Activated naive CD4-positive, alpha-beta T cell treated with anti-CD3 and anti-CD28 coated beads for 36 hours (primary cell): ENCODE measurements at regions not wholly inside any gene's neighbourhood (a gene's known extent, or its start where the extent isn't known, plus 50 kb on each side); places are given as distances from the start of the nearest gene placed in this dataset.

ENCODE experiments used
- CTCF ChIA-PET: fragments of 350-600 bp; sonication (Branson Sonifier 250); formaldehyde crosslinking; loops from one replicate; lab custom pipeline; 2021; ENCODE audit warnings: antibody characterized with exemption; lab: Charles Lee
- DNase-seq: peaks from one replicate; pipeline ENCODE4 v3.0.0-alpha.2; 2020
- H3K27ac Mint-ChIP-seq: one replicate; pipeline ENCODE4 v1.8.0; 2021; ENCODE audit warnings: mild to moderate bottlenecking, mixed read lengths
- H3K27me3 Mint-ChIP-seq: one replicate; pipeline ENCODE4 v1.8.0; 2021; ENCODE audit warnings: low read depth, mixed read lengths
- H3K36me3 Mint-ChIP-seq: one replicate; pipeline ENCODE4 v1.8.0; 2021; ENCODE audit warnings: low read depth, mixed read lengths
- H3K4me1 Mint-ChIP-seq: one replicate; pipeline ENCODE4 v1.8.0; 2021; ENCODE audit warnings: low read depth, mixed read lengths
- H3K4me3 Mint-ChIP-seq: one replicate; pipeline ENCODE4 v1.8.0; 2021; ENCODE audit warnings: mild to moderate bottlenecking, moderate library complexity, mixed read lengths
- H3K9me3 Mint-ChIP-seq: one replicate; pipeline ENCODE4 v1.8.0; 2021; ENCODE audit warnings: mixed read lengths
- intact Hi-C: fragments of 100-400 bp; cut with micrococcal nuclease; formaldehyde crosslinking; loops from one replicate; pipeline ENCODE4 v1.15.1; 2023

- Mint-ChIP-seq H3K9me3 (no peaks in the 10 kb centered on the region), H3K4me3 (no peak overlapping the region), H3K27me3 (peaks cover 12% of the 10 kb centered on the region), H3K4me1 (no peaks in the 10 kb centered on the region), H3K36me3 (no peaks in the 10 kb centered on the region), H3K27ac (no peak overlapping the region)
- intact Hi-C loops, result no loop called here
- no peak for DNase-seq
- CTCF ChIA-PET, result no interaction called here
Measured at GRCh38 chr18:57202881-57203280, 56.0 kb downstream of the BOD1L2 start.

- Mint-ChIP-seq H3K36me3 (no peaks in the 10 kb centered on the region), H3K9me3 (no peaks in the 10 kb centered on the region), H3K27ac (no peak overlapping the region), H3K4me1 (peaks cover 10% of the 10 kb centered on the region), H3K27me3 (peaks cover 29% of the 10 kb centered on the region), H3K4me3 (no peak overlapping the region)
- intact Hi-C loops, result no loop called here
- CTCF ChIA-PET, result no interaction called here
- no peak for DNase-seq
Measured at GRCh38 chr18:57205641-57206040, 58.8 kb downstream of the BOD1L2 start.

- Mint-ChIP-seq H3K27me3 (peaks cover 35% of the 10 kb centered on the region), H3K4me3 (no peak overlapping the region)
Measured at GRCh38 chr18:57207124-57207916, 60.4 kb downstream of the BOD1L2 start.

GRCh38 chr18:57208047-57208446 is 61.2 kb downstream of the BOD1L2 start:
- Mint-ChIP-seq H3K4me1 (peaks cover 10% of the 10 kb centered on the region), H3K27me3 (peaks cover 38% of the 10 kb centered on the region), H3K27ac (no peak overlapping the region), H3K4me3 (no peak overlapping the region), H3K36me3 (no peaks in the 10 kb centered on the region), H3K9me3 (no peaks in the 10 kb centered on the region)
- intact Hi-C loops, result no loop called here
- no peak for DNase-seq
- CTCF ChIA-PET, result no interaction called here

More at GRCh38 chr18:57207124-57207916, 60.4 kb downstream of the BOD1L2 start:
- Mint-ChIP-seq H3K9me3 (no peaks in the 10 kb centered on the region), H3K4me1 (peaks cover 10% of the 10 kb centered on the region), H3K36me3 (no peaks in the 10 kb centered on the region), H3K27ac (no peak overlapping the region)
- intact Hi-C loops, result no loop called here
- DNase-seq, result no peak
- CTCF ChIA-PET, result no interaction called here

GRCh38 chr18:57209713-57210106 is 62.8 kb downstream of the BOD1L2 start:
- Mint-ChIP-seq H3K4me1 (peaks cover 10% of the 10 kb centered on the region), H3K9me3 (no peaks in the 10 kb centered on the region), H3K4me3 (no peak overlapping the region), H3K27me3 (peaks cover 36% of the 10 kb centered on the region), H3K36me3 (no peaks in the 10 kb centered on the region), H3K27ac (no peak overlapping the region)
- peak; percentile 17 for DNase-seq
- CTCF ChIA-PET, result no interaction called here
- intact Hi-C loops, result no loop called here

GRCh38 chr18:57210107-57210715 is 63.3 kb downstream of the BOD1L2 start:
- CTCF ChIA-PET, result no interaction called here
- Mint-ChIP-seq H3K4me3 (no peak overlapping the region), H3K27ac (no peak overlapping the region), H3K4me1 (peaks cover 10% of the 10 kb centered on the region), H3K36me3 (no peaks in the 10 kb centered on the region), H3K9me3 (no peaks in the 10 kb centered on the region), H3K27me3 (peaks cover 38% of the 10 kb centered on the region)
- intact Hi-C loops, result no loop called here
- DNase-seq, result peak; percentile 5

- intact Hi-C loops, result no loop called here
- DNase-seq, result no peak
- Mint-ChIP-seq H3K27me3 (peaks cover 38% of the 10 kb centered on the region), H3K4me3 (no peak overlapping the region), H3K27ac (no peak overlapping the region), H3K9me3 (no peaks in the 10 kb centered on the region), H3K36me3 (no peaks in the 10 kb centered on the region), H3K4me1 (peaks cover 10% of the 10 kb centered on the region)
- CTCF ChIA-PET, result no interaction called here
Measured at GRCh38 chr18:57210716-57211411, 64.0 kb downstream of the BOD1L2 start.

GRCh38 chr18:57211412-57211750 is 64.5 kb downstream of the BOD1L2 start:
- DNase-seq, result no peak
- no peak overlapping the region for H3K4me3 Mint-ChIP-seq
- peaks cover 36% of the 10 kb centered on the region for H3K27me3 Mint-ChIP-seq
- peaks cover 10% of the 10 kb centered on the region for H3K4me1 Mint-ChIP-seq
- H3K27ac Mint-ChIP-seq, result no peak overlapping the region
- CTCF ChIA-PET, result no interaction called here
- no peaks in the 10 kb centered on the region for H3K36me3 Mint-ChIP-seq
- H3K9me3 Mint-ChIP-seq, result no peaks in the 10 kb centered on the region
- intact Hi-C loops, result no loop called here

GRCh38 chr18:57211776-57212175 is 64.9 kb downstream of the BOD1L2 start:
- Mint-ChIP-seq H3K4me1 (peaks cover 10% of the 10 kb centered on the region), H3K4me3 (no peak overlapping the region), H3K27ac (no peak overlapping the region), H3K36me3 (no peaks in the 10 kb centered on the region), H3K9me3 (no peaks in the 10 kb centered on the region), H3K27me3 (peaks cover 35% of the 10 kb centered on the region)
- CTCF ChIA-PET, result no interaction called here
- DNase-seq, result no peak
- intact Hi-C loops, result no loop called here

GRCh38 chr18:57212678-57213077 is 65.8 kb downstream of the BOD1L2 start:
- Mint-ChIP-seq H3K27me3 (peaks cover 32% of the 10 kb centered on the region), H3K36me3 (no peaks in the 10 kb centered on the region), H3K9me3 (peaks cover 2% of the 10 kb centered on the region), H3K4me3 (no peak overlapping the region), H3K27ac (no peak overlapping the region), H3K4me1 (peaks cover 10% of the 10 kb centered on the region)
- DNase-seq, result no peak
- CTCF ChIA-PET, result interaction anchor here (0.6 kb wide), 1 partner anchor 8 kb away, joined by 4 read pairs; no protein-coding TSS in a partner anchor
- intact Hi-C loops, result no loop called here

GRCh38 chr18:57214976-57215375 is 68.1 kb downstream of the BOD1L2 start:
- peaks cover 2% of the 10 kb centered on the region for H3K9me3 Mint-ChIP-seq
- CTCF ChIA-PET, result no interaction called here
- intact Hi-C loops, result no loop called here
- H3K36me3 Mint-ChIP-seq, result no peaks in the 10 kb centered on the region
- no peak for DNase-seq
- H3K4me1 Mint-ChIP-seq, result peaks cover 5% of the 10 kb centered on the region
- no peak overlapping the region for H3K4me3 Mint-ChIP-seq
- H3K27ac Mint-ChIP-seq, result no peak overlapping the region
- H3K27me3 Mint-ChIP-seq, result peaks cover 17% of the 10 kb centered on the region

GRCh38 chr18:57218281-57218680 is 71.4 kb downstream of the BOD1L2 start:
- CTCF ChIA-PET, result no interaction called here
- H3K4me3 Mint-ChIP-seq, result no peak overlapping the region
- H3K4me1 Mint-ChIP-seq, result no peaks in the 10 kb centered on the region
- peaks cover 2% of the 10 kb centered on the region for H3K9me3 Mint-ChIP-seq
- no peaks in the 10 kb centered on the region for H3K36me3 Mint-ChIP-seq
- intact Hi-C loops, result no loop called here
- no peak for DNase-seq
- peaks cover 6% of the 10 kb centered on the region for H3K27me3 Mint-ChIP-seq
- no peak overlapping the region for H3K27ac Mint-ChIP-seq
